Middle frontal gyrus (tissue), 1 donor: ENCODE measurements at regions not wholly inside any gene's neighbourhood (a gene's known extent, or its start where the extent isn't known, plus 50 kb on each side); places are given as distances from the start of the nearest gene placed in this dataset.
A peak's percentile ranks its signal among the peaks of the same experiment; 100 is the strongest.

Experiments used
- DNase-seq: peaks from one replicate; pipeline ENCODE4 v3.0.0-alpha.2; 2015; ENCODE audit warnings: low spot score; ENCODE audit errors: extremely low spot score

- peak; percentile 80 for DNase-seq
Measured at GRCh38 chr14:32254952-32255679, 52.0 kb upstream of the RNU6-8 start.

- DNase-seq, result no peak
Measured at GRCh38 chr14:32255789-32256188, 52.7 kb upstream of the RNU6-8 start.

- DNase-seq, result no peak
Measured at GRCh38 chr14:32256576-32256975, 53.5 kb upstream of the RNU6-8 start.

- DNase-seq, result no peak
Measured at GRCh38 chr14:32258336-32258993, 55.4 kb upstream of the RNU6-8 start.

- DNase-seq, result no peak
Measured at GRCh38 chr14:32259368-32260013, 56.4 kb upstream of the RNU6-8 start.

- DNase-seq, result no peak
Measured at GRCh38 chr14:32263939-32264567, 61.0 kb upstream of the RNU6-8 start.

GRCh38 chr14:32265584-32265983 lies 62.5 kb upstream of the RNU6-8 start:
- DNase-seq, result no peak

GRCh38 chr14:32277998-32278397 lies 51.1 kb upstream of the AKAP6 start:
- DNase-seq, result no peak
